ENCODE measurements at regions not wholly inside any gene's neighbourhood (a gene's known extent, or its start where the extent isn't known, plus 50 kb on each side); places are given as distances from the start of the nearest gene placed in this dataset.
"Not testable (repeated sequence)": the region's sequence is repeated elsewhere in the genome, so short reads cannot be mapped to it uniquely, and the experiment has no call there.

- TF ChIP-seq CTCF (IDR thresholded peaks at IDR 0.05; ENCODE audit: insufficient read depth, low read depth, low read length, missing control alignments), result no peak
- no peak for DNase-seq (ENCODE audit: low read depth)
- no peak overlapping the region for H3K4me3 ChIP-seq (ENCODE audit: low read depth, low read length)
Measured at GRCh38 chr21:43287111-43287760, 118.4 kb downstream of the CRYAA start.

GRCh38 chr21:43286196-43286595 is 117.4 kb downstream of the CRYAA start:
- TF ChIP-seq CTCF (IDR thresholded peaks at IDR 0.05; ENCODE audit: insufficient read depth, low read depth, low read length, missing control alignments), result no peak
- no peak for DNase-seq (ENCODE audit: low read depth)
- H3K4me3 ChIP-seq (ENCODE audit: low read depth, low read length), result no peak overlapping the region

DNA sequence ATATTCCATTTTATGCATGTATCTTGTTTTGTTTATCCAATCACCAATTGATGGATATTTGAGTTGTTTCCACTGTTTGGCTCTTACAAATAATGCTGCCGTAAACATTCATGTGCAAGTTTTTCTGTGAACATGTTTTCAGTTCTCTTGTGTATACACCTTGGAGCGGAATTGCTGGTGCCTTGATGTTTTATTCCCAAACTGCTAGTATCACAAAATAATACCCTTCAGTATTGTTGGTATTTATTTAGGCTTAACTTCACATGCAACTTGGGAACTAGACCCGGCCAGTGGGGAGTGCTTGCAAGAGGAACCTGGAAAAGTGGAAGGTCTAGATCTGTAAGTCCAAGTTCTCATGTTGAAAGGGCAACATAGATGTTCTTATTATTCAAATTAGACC is 115.9 kb downstream of the CRYAA start:
- no peak overlapping the region for H3K4me3 ChIP-seq (ENCODE audit: low read depth, low read length)
- no peak for TF ChIP-seq CTCF (IDR thresholded peaks at IDR 0.05; ENCODE audit: insufficient read depth, low read depth, low read length, missing control alignments)
- no peak for DNase-seq (ENCODE audit: low read depth)

GRCh38 chr21:43284238-43284637 is 115.4 kb downstream of the CRYAA start:
- no peak for TF ChIP-seq CTCF (IDR thresholded peaks at IDR 0.05; ENCODE audit: insufficient read depth, low read depth, low read length, missing control alignments)

DNA sequence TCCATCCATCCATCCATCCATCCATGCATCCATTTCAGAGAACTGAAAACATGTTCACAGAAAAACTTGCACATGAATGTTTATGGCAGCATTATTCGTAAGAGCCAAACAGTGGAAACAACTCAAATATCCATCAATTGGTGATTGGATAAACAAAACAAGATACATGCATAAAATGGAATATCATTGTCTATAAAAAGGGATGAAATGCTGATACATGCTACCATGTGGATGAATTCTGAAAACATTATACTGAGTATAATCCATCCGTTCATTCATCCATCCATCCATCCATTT is 115.1 kb downstream of the CRYAA start:
- H3K4me3 ChIP-seq (ENCODE audit: low read depth, low read length); DNase-seq (ENCODE audit: low read depth): not testable (repeated sequence)

More at GRCh38 chr21:43284238-43284637, 115.4 kb downstream of the CRYAA start:
- DNase-seq (ENCODE audit: low read depth), result no peak
- H3K4me3 ChIP-seq (ENCODE audit: low read depth, low read length), result no peak overlapping the region

- no peak for TF ChIP-seq CTCF (IDR thresholded peaks at IDR 0.05; ENCODE audit: insufficient read depth, low read depth, low read length, missing control alignments)
- DNase-seq (ENCODE audit: low read depth), result no peak
- no peak overlapping the region for H3K4me3 ChIP-seq (ENCODE audit: low read depth, low read length)
Measured at GRCh38 chr21:43283136-43283924, 114.5 kb downstream of the CRYAA start.

- TF ChIP-seq CTCF (IDR thresholded peaks at IDR 0.05; ENCODE audit: insufficient read depth, low read depth, low read length, missing control alignments), result no peak
Measured at GRCh38 chr21:43282358-43283120, 113.7 kb downstream of the CRYAA start.

More at GRCh38 chr21:43282358-43283120, 113.7 kb downstream of the CRYAA start:
- DNase-seq (ENCODE audit: low read depth), result no peak
- no peak overlapping the region for H3K4me3 ChIP-seq (ENCODE audit: low read depth, low read length)
